Medulla oblongata (tissue), 1 donor: ENCODE measurements at regions not wholly inside any gene's neighbourhood (a gene's known extent, or its start where the extent isn't known, plus 50 kb on each side); places are given as distances from the start of the nearest gene placed in this dataset.
A peak's percentile ranks its signal among the peaks of the same experiment; 100 is the strongest.

Experiments used
- DNase-seq: peaks from one replicate; pipeline ENCODE4 v3.0.0-alpha.2; 2015; ENCODE audit errors: extremely low spot score

GRCh38 chr2:103959174-103960128 is 894.5 kb upstream of the POU3F3 start:
- peak; percentile 90 for DNase-seq

GRCh38 chr2:103960129-103960513 is 893.8 kb upstream of the POU3F3 start:
- DNase-seq = no peak

GRCh38 chr2:103960951-103961350 is 893.0 kb upstream of the POU3F3 start:
- DNase-seq = no peak

GRCh38 chr2:103961862-103962261 is 892.1 kb upstream of the POU3F3 start:
- DNase-seq = no peak

- no peak for DNase-seq
Measured at GRCh38 chr2:103962670-103963069, 891.2 kb upstream of the POU3F3 start.

- no peak for DNase-seq
Measured at GRCh38 chr2:103963146-103963725, 890.7 kb upstream of the POU3F3 start.

- DNase-seq = no peak
Measured at GRCh38 chr2:103977241-103977640, 876.7 kb upstream of the POU3F3 start.

- no peak for DNase-seq
Measured at GRCh38 chr2:103977668-103978067, 876.2 kb upstream of the POU3F3 start.

GRCh38 chr2:103980401-103980800 is 873.5 kb upstream of the POU3F3 start:
- DNase-seq = no peak

GRCh38 chr2:103982691-103983090 is 871.2 kb upstream of the POU3F3 start:
- no peak for DNase-seq

- no peak for DNase-seq
Measured at GRCh38 chr2:103986001-103986400, 867.9 kb upstream of the POU3F3 start.

GRCh38 chr2:103991591-103991990 is 862.3 kb upstream of the POU3F3 start:
- no peak for DNase-seq

- no peak for DNase-seq
Measured at GRCh38 chr2:104004821-104005220, 849.1 kb upstream of the POU3F3 start.

GRCh38 chr2:104016801-104017200 is 837.1 kb upstream of the POU3F3 start:
- no peak for DNase-seq

- no peak for DNase-seq
Measured at GRCh38 chr2:104023306-104023705, 830.6 kb upstream of the POU3F3 start.

- DNase-seq = no peak
Measured at GRCh38 chr2:104023765-104024164, 830.1 kb upstream of the POU3F3 start.

GRCh38 chr2:104025295-104025694 is 828.6 kb upstream of the POU3F3 start:
- DNase-seq = no peak

GRCh38 chr2:104026725-104027124 is 827.2 kb upstream of the POU3F3 start:
- no peak for DNase-seq

- DNase-seq = no peak
Measured at GRCh38 chr2:104027321-104027720, 826.6 kb upstream of the POU3F3 start.

GRCh38 chr2:104028061-104028460 is 825.9 kb upstream of the POU3F3 start:
- no peak for DNase-seq

GRCh38 chr2:104033399-104033798 is 820.5 kb upstream of the POU3F3 start:
- DNase-seq = peak; percentile 33

- DNase-seq = no peak
Measured at GRCh38 chr2:104040771-104041170, 813.1 kb upstream of the POU3F3 start.

GRCh38 chr2:104041351-104041750 is 812.6 kb upstream of the POU3F3 start:
- no peak for DNase-seq
